HG03103 (cell line): ENCODE measurements at regions not wholly inside any gene's neighbourhood (a gene's known extent, or its start where the extent isn't known, plus 50 kb on each side); places are given as distances from the start of the nearest gene placed in this dataset.

Experiments
- ATAC-seq: cut with Tn5 transposase; IDR thresholded peaks from one replicate; pipeline ENCODE4 v1.9.1; 2021; ENCODE audit warnings: low read depth; ENCODE audit not compliant: unreplicated experiment

DNA sequence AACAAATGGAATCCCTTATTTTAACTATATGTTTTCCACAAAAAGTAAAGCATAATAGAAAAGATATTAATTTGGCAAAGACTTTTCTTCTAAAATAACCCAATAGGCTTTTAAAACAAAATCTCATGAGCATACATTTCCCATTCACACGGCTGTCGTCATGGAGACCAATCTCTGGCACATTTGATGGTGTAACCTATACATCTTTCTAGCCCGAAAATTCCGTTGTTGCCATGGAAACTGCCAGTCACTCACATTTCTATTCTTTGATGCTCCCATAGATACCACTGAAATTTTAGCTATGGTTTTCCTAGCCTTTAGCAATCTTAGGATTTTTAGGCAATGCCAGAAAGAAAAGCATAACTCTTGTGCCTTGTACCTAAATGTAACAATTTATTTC lies 262.9 kb upstream of the TRPM3 start:
- no peak for ATAC-seq

DNA sequence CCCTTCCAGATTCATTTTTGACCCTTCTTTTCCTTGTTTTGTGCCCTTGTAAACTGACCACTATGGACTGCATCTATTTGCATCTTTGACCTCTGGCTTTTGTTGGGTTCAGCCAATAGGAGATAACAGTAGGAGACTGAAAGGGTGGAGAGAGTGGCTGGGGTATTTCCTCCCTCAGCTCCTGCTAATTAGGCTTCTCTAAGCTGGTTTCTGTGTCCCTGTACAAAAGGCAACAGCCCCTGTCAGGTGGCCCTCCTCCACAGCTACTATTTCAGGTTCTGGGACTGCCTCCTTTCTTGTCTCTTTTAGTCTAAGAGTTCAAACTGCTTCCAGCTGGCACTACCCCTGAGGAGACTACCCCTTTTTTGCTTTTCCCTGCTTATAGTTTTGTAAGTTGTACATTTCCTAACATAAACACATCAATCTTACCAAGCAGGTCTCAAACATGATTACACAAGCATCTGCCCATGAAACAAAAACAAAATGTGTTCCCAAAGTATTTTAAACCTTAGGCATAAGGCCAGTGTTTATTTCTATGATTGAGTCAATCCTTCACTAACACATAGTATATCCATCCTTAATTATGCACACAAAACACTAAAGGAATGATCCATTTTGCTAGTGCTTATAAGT lies 262.0 kb upstream of the TRPM3 start:
- ATAC-seq: no peak

- no peak for ATAC-seq
Measured at GRCh38 chr9:71368157-71368556, 246.7 kb upstream of the TRPM3 start.

DNA sequence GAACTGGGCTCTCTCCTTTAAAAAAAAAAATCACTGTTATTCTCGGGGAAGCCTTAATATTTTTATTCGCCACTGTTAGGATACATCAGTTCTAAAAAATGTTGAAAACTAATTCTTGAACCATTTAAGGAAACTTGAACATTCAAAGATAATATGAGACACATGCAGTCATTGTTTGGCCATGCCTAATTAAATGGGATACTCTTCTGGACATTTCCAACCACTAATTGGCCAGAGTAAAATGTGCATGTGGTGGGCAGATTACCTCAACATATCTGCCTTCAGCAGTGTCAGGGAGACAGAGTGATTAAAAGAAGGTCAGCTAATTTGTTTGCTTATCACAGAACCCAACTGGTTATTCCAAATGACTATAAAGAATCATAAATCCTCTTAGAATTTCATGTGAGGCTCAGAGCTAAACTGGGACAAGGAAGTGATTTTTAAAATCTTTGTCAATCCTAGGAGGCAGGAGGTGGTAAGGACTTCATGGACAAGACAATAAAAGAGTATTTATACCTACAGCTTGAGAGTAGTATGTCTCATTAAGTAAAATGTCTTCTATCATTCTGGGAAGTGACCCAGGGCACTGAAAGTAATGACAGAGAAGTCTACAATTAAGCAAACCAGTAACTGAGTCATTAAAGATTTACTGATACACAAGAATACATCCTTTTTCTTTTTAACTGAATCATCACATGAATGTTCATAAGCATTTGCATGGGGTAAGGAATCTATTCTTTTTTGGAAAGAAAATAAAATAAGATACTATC lies 242.9 kb upstream of the TRPM3 start:
- ATAC-seq: no peak

- ATAC-seq: no peak
Measured at GRCh38 chr9:71363286-71363961, 242.0 kb upstream of the TRPM3 start.

DNA sequence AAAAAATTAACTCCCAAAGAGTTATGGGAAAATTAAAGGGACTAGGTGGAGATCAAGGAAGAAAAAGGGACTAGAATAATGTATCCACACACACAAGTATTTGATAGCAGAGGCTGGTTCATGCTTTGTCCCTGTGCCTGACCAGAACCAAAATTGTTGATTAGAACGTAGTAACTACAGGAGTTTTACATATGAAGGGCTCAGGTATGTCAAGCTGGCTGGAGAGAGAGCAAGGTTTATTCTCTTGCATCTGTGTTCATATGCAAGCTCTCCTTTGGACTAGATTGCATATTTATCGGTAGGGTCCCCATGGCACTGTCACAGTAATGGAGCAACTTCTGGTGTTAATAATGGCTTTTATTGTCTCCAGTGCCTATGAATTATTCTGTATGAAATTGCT lies 239.9 kb upstream of the TRPM3 start:
- ATAC-seq: no peak

- no peak for ATAC-seq
Measured at GRCh38 chr9:71357346-71357745, 235.9 kb upstream of the TRPM3 start.

DNA sequence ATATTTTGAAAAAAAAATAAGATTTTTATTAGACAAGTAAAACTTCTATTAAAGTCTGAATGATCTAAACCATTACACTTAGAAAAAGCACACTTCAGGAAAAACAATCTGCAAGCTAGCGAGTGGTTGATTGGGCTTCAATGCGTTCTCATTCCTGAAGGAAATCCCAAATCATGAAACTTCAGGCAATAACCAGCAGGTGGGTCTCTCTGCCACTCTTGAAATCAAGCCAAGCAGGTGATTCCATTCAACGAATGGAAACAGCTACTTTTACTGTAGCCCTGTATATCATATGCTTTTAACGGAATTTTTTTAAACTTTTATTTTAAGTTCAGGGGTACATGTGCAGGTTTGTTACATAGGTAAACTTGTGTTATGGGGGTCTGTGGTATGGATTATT lies 234.5 kb upstream of the TRPM3 start:
- no peak for ATAC-seq

DNA sequence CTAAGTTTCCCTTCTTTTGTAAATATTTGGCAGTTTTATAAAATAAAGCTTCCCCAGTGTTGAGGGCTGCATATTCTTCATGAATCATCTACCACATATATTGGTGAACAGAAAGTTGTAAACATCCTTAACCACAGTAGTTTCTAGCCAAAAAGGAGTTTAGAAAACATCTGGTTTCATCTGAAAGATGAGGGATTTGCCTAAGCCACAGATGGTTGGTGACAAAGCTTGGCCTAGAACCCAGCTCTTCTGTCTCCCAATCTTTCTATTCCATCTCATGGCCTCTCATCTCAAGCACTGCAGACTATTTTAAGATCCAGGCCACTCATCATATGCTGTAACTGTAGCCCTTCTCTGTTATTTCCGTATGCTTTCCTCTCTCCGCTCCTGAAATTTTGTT lies 232.3 kb upstream of the TRPM3 start:
- no peak for ATAC-seq

DNA sequence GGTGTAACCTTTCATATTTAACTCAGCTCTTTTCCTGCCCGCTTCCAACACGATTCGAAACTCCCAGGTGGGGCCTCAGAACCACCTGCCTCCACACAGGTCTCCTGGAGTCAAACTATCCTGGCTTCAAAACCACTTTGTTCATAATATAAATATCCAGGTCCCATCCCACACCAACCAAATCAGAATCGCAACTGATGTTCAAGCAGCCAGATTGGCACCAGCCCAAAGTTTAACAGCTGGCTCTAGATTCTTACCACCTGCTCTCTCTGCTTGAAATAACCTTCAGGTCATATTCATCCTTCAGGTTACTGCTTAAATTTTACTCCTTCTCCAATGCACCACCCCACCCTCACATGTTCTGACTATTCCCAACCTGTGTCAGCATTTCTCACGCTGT lies 231.4 kb upstream of the TRPM3 start:
- no peak for ATAC-seq

DNA sequence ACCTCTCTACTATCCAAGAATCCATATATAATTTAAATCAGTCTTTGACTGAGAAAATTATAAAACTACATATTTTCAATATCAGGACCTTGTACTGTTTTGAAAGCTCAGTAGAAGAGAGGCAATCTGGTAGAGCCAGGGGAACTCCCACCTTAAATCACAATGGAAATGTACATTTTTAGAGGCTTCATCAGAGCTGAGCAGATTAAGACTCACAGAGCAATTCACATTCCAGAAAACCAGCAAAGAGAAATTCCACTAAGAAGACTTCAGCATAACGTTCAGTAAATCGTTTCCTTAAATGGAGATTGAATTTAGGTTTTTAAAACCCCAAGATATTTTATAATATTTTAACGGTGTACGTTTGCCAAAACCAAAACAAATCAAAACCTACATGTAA lies 227.8 kb upstream of the TRPM3 start:
- no peak for ATAC-seq

- ATAC-seq: no peak
Measured at GRCh38 chr9:71333321-71333720, 211.9 kb upstream of the TRPM3 start.

GRCh38 chr9:71331603-71332002 lies 210.2 kb upstream of the TRPM3 start:
- no peak for ATAC-seq

DNA sequence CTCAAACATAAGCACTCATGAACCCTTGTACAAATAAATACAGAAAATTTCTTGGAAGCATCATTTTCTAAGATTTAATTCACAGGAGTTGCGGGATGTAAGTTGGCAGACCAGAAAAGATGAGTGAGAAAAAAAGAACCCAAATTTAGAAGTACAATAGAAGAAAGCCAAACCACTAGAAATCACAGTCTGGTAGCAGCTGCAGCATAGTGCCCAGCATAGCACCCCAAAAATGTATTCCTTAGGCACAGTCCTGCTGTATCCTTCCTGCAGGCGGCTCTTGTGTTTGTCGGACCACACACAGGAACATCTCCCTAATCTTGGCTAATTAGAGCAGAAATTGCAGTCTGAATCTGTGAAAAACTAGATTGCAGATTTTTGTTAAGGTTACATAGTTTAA lies 208.5 kb upstream of the TRPM3 start:
- no peak for ATAC-seq

DNA sequence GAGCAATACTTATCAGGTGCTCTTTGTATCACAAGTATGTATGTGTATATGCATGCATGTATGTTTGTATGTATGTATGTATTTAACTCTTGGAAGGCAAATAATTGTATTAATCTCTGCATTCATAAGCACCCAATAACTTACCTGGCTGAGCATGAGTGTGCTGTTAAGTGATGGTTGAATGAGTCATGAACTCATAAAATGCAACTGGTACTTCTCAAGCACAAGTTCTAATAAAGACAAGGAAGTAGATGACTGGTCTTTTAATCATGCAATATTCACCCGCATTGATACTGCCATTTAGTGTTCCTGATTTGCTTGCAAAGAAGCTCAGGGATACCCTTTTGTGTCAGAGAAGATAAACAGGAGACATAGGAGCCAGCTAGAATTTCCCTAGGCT lies 204.9 kb upstream of the TRPM3 start:
- ATAC-seq: no peak

DNA sequence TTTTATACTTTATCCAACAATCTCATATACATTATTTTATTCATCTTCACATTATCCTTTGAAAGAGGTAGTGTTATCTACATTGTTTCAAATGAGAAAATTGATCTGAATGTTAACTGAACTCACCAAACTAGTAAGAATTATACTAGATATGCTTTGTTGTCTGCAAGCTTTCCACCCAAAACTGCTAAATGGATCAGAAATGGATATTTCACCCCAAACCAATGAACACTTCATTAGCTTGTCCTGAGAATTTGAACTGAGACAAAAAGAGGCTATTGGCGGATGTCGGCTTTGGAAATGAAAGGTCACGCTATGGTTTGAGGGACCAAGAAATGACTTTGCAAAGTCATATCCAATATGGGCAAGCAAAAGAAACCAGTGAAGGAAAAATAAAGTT lies 201.9 kb upstream of the TRPM3 start:
- ATAC-seq: no peak

DNA sequence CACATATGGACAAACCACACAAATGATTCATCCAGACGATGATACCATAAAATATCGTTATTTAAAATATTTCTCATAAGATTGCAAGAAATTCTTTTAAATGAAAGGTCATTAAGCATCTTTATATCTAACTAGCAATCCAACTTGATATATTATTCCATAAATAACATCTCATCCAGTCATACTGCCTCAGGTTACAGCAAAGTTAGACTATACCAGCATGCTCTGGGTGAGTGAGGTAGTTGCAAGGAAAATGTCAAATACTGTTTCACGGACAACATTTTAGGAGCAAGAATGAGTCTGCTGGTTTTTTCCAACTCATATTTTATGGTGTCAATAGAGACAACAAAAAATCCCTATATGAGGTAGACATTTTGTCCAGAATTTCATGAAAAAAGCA lies 200.9 kb upstream of the TRPM3 start:
- no peak for ATAC-seq

GRCh38 chr9:71308454-71308853 lies 187.0 kb upstream of the TRPM3 start:
- no peak for ATAC-seq

- ATAC-seq: no peak
Measured at GRCh38 chr9:71306134-71306533, 184.7 kb upstream of the TRPM3 start.

- ATAC-seq: no peak
Measured at GRCh38 chr9:71303351-71303750, 181.9 kb upstream of the TRPM3 start.

DNA sequence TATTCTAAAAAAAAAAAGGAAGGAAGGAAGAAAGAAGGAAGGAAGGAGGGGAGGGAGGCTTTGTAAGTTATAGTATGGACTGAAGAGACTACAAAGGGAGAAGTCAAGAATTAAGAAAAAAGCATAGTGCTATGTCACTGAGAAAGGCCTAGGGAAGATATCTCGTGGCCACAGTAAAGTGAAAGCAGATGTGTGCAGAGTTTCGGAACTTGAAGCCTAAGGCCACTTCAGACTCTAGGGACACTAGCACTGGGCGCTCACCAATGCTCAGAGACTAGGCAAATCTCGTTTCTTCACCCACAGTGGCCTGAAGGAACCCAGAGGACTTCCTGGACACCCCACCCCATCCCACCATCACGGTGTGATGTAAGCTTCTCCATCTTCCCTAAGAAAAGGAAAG lies 181.4 kb upstream of the TRPM3 start:
- ATAC-seq: no peak

- ATAC-seq: no peak
Measured at GRCh38 chr9:71295928-71296327, 174.5 kb upstream of the TRPM3 start.
